GM19238 (cell line): ENCODE measurements at regions not wholly inside any gene's neighbourhood (a gene's known extent, or its start where the extent isn't known, plus 50 kb on each side); places are given as distances from the start of the nearest gene placed in this dataset.
"Not testable (repeated sequence)": the region's sequence is repeated elsewhere in the genome, so short reads cannot be mapped to it uniquely, and the experiment has no call there.

Source experiments
- DNase-seq: peaks from one replicate; pipeline ENCODE4 v3.0.0; 2011; ENCODE audit warnings: low spot score; ENCODE audit not compliant: insufficient read length

DNA sequence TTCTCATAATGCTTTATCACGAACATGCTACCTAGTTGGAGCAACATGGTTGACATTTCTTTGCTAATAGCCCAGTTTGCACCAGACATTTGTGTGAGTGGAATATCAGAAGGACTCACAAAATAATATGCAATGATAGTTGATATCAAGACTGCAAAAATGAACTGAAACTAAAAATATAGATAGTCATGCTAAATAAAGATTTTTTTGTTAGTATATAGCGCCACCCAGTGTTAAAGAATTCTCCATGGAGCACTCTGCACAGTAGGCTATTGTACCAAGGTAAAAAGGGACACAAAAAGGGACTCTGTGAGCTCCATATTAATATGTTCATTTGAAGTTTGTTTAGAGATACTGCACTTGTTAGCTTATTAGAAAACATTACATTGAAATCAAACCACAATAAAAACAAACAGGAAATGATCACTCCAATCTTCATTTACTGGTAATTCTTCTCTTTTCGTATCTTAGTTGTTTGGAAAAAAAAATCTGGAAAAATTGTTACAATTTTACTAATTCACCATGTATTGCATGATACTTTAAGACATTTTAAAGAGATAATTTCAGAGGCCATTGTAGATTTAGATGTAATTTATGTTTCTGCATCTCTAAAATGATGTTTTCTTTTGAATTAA is 1509.6 kb downstream of the ADGRL3 start:
- no peak for DNase-seq

DNA sequence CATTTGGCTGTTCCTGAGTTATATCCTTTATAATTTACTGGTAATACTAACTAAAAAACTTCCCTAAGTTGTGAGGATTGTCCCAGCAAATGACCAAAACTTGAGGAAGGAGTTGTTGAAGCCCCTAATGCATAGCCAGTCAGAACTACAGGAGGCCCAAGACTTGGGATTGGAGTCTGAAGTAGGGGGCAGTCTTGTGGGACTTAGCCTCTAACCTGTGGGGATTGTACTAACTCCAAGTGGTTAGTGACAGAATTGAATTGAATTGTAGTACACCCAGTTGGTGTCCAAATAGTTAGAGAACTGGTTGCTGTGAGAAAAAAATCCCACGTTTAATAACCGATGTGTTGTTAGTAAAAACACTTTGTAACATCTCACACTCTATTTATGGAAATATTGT is 1506.3 kb downstream of the ADGRL3 start:
- DNase-seq: no peak

DNA sequence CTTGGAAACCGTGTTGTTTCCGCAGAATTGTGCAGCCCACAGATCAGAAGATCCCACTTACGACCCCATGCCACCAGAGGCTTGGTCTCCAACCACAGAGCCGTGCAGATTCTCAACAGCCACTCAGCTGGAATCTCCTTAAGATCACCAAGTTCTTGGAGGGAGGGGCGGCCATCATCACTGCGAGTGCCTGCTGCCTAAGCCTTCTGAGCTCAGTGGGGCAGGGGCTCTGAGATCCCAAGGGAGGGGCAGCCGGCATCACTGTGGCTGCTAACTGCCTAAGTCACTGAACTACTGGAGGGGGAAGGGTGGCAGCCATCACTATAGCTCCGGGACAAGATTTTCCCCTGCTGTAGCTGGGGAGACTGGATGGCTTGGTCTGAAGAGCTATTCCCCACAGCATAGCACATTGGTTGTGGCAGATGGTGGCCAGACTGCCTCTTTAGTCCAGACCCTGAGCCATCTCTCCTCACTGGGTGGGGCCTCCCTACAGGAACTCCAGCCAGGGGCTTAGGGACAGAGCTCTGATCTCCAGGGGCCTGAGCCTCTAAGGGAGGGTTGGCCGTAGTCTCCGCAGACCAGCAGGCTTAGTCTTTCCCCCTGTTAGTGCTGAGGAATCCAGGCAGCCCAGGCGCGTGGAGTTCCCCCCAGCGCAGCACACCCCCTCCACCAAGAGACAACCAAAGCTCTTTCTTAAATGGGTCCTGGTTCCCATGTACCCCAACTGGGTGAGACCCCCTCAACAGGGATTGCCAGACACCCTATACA is 1483.9 kb downstream of the ADGRL3 start:
- no peak for DNase-seq

DNA sequence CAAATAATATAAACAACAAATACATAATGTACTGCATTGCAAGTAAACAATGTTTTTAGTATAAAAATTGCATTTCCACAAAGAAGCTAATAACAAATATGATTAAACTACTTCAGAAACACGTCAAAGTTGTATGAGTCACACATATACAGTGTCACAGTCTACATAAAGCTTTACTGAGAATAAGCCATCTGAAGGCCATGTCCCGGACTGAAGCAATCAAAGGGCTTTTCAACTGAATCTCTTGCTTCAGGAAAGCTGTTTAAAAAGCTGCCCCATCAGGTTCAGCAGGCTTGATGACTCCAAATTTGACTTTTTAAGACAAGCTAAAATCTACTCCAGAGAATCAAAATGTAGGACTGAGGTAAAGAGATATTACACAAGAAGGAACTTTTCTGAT is 1476.8 kb downstream of the ADGRL3 start:
- no peak for DNase-seq

DNA sequence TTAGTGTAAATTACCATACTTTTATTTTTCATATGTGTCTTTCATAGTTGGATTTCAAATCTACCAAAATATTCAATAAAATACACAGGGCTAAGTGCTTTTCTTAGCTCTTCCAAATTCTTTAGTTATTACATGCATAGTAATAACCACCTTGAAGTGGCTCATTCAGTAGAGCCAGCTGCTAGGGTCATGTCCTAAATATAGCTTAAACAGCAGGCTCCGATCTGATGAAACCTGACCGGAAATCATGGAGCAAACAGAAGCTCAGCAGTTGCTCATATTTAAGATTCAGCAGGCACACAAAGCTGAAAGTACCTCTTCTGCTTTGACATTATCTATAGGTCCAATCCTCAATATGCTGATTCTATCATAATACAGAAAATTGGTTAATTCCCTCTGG is 1470.4 kb downstream of the ADGRL3 start:
- no peak for DNase-seq

DNA sequence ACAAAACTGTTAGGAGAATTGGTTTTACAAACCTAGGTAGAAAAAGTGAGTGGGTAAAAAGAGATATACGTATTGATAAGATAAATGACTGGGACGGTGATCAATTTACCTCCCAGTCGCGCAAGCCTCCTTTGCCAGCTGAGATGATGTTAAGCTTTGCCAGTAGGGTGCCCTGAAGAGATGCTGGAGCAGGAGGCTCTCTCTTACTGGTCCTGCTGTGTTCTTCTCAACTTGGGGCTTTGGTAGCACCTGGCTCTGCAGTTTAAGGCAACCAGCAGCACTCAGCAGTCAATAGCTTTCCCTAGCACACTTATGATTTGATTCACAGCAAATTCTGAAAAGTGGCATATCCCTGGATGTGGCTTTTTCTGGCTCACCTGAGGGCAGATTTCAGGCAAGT is 1461.7 kb downstream of the ADGRL3 start:
- no peak for DNase-seq

DNA sequence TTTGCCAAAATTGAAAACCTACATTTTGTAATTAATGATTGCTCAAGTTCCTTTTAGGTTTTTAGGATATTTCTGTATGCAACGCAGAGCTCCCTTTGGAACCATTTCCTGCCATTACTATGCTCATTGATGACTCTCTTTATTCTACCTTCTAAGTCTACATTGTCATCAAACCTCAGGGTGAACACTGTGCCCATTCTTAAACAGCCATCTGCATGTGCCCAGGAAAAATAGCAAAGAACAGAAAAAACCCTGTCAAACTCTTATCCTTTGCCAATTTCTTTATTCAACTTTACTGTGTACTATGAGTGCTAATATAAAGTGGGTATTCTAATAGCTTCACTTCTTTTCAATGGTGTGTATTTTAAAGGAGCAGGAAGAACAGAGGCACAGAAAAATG is 1455.9 kb downstream of the ADGRL3 start:
- DNase-seq: no peak

DNA sequence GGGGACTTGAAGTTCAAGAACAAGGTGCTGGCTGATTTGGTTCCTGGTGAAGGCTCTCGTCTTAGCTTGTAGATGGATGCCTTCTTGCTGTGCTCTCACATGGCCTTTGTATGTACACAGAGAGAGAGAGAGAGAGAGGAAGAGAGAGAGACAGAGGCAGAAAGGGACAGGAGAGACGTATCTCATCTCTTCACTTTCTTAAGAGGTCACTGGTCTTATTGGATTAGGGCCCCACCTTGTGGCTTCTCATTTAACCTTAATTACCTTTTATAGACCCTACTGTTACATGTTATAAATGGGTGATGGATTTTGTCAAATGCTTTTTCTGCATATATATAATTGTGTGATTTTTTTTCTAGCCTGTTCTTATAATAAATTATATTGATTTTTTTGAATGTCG is 1444.2 kb downstream of the ADGRL3 start:
- no peak for DNase-seq

DNA sequence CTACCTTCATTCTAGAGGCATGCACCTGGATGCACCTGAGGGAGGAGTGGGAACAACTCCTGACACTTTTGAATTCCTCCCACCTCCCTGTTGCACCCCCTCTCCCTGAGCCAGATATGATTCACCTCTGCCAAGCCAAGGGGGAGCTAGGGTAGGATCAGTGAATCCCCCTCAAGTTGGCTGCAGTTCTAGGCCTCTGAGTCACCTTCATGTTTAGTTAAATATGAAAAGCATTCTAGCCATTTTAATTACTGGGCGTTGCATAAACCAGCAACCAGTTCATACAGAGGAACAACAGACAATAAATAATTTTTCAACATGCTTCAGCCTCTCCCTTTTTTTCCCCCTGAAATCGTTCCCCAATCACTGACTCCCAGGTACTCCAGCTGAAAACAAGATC is 1440.2 kb downstream of the ADGRL3 start:
- no peak for DNase-seq

DNA sequence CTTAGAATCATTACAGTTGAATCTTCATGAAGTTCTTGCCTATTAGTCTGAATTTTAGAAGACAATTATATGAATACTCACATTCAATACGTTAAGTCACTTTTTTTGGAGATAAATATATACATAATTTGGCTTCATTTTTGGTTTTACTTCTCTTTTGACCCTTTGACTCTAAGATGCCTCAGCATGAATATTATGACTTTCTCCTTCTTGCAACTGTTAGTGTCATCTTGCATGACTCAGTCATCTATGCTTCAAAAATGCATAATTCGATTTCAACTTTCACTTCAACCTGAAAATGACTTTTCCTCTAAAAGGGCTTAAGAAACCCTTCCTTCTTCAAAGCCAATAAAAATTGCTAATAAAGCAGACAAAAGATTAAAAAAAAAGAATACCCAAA is 1427.5 kb downstream of the ADGRL3 start:
- no peak for DNase-seq

DNA sequence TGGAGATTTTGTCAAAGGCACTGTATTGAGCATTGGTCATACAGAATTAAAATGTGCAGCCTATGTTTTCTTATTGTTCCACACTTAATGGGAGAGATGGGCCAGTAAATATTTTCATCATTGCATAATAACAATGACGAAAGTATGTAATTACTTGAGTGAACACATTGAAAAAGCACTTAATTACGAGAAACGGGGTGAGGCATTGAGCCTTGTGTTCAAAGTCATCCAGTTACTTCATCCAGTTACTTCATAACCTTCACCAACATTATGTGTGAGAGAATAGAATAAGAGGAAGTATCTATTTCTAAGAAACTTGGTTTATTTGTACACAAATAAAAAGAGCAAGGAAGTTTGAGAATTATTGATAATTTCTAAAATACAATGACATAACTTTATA is 1427.0 kb downstream of the ADGRL3 start:
- DNase-seq: no peak

DNA sequence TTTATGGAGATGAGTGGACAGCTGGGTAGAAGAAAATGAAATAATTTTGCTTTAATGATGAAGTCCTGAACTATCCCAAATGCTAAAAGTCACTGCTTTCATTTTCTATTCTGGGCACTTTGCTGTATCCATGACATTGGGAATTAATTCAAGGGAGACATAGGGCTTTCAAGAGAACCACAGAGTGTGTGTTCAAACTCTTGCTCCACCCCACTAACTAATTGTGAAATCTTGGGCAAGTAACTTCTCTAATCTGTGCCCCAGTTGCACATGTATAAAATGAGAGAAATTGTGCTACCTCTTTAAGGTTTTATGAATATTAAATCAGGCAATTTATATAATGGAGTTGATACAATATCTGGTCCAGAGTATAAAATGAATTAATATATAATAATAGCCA is 1422.0 kb downstream of the ADGRL3 start:
- DNase-seq: no peak

DNA sequence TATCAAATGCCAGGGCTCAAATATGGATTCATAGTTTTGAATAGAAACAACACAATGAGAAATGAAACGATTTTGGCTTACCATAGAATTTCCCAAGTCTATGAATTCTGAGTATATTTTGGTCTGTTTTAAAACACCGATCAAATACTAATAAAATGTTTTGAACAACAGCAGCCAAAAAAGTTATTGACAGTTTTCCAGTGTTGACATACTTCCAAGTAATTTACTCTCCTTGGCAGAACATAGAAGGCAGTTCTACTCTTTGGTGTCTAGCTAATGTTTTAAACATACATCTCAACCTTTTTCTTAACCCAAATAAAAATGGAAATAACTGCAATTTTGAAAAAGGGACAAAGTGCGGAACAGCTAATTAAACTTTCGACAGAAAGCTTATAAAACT is 1419.8 kb downstream of the ADGRL3 start:
- no peak for DNase-seq

DNA sequence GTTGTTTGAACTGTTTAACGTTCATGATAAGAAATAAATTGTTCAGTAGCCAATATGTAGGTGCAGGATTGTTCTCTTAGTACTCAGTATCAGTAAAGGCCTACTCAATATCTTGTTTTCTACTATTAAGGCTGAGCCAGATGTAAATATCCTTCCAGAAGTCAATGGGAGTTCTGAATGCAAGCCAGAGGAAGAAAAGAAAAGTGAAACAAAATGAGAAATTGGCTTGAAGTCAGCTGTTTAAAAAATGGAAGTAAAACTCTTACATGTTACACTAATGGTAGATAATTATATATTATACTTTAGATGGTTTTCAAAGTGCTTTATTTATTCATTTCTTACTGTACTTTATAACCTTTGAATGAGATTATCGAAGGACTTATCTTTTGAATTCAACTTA is 1417.9 kb downstream of the ADGRL3 start:
- DNase-seq: no peak

DNA sequence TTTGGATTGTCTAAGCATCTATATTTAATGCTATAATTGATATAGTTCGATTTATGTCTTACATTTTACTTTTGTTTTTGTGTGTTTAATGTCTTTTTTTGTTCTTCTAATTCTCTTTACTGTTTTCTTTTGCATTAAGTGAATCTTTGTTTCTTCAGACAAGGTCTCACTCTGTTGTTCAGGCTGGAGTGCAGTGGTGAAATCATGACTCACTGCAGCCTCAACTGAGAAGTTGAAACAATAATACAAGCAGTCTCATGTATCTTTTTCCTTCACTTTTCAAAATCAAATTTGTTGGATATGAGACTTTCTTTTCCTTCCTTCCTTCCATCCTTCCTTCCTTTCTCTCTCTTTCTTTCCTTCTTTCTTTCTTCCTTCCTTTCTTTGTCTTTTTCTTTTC is 1401.6 kb downstream of the ADGRL3 start:
- DNase-seq: no peak

DNA sequence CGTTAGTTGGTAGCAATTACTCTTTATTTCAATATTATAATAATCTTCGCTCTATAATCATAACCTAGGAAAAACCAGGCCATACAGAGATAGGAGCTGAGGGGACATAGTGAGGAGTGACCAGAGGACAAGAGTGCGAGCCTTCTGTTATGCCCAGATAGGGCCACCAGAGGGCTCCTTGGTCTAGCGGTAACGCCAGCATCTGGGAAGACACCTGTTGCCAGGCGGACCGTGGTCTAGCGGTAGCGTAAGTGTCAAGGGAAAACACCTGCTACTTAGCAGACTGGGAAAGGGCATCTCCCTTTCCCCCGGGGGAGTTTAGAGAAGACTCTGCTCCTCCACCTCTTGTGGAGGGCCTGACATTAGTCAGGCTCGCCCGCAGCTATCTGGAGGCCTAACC is 1395.1 kb downstream of the ADGRL3 start:
- not testable (repeated sequence) for DNase-seq

DNA sequence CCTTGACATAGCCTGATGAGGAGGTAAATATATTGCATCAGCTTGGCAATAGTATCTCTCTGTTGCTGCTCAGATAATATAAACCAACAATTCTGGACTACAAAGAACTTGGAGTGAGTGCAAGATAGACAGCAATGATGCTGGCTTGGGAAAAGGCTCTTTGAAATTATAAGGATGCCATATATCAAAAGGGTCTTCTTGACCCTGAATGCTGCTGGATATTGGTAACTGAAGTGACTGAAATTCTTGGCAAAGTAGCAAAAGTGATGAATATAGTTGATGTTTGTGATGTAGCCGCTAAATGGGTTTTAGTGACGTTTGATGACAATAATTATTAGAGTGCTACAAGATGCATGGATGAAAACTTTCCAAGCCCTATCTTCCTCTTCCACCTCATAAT is 1391.6 kb downstream of the ADGRL3 start:
- no peak for DNase-seq

DNA sequence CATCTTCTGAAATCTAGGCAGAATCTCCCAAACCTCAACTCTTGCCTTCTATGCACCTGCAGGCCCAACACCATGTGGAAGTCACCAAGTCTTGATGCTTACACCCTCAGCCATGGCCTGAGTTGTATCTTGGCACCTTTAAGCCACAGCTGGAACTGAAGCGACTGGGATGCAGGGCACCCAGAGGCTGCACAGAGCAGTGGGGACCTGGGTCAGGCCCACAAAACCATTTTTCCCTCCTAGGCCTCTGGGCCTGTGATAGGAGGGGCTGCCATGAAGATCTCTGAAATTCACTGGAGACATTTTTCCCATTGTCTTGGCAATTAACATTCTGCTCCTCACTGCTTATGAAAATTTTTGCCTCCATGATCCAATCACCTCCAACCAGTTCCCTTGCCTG is 1388.5 kb downstream of the ADGRL3 start:
- no peak for DNase-seq

DNA sequence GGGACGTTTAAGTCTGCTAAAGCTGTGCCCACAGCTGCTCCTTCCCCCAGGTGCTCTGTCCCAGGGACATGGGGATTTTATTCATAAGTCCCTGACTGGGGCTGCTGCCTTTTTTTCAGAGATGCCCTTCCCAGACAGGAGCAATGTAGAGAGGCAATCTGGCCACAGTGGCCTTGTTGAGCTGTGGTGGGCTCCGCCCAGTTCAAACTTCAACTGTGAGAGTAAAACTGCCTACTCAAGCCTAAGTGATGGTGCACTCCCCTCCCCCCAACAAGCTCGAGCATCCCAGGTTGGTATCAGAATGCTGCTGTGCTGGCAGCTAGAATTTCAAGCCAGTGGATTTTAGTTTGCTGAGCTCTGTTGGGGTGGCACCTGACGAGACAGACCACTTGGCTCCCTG is 1371.4 kb downstream of the ADGRL3 start:
- no peak for DNase-seq

DNA sequence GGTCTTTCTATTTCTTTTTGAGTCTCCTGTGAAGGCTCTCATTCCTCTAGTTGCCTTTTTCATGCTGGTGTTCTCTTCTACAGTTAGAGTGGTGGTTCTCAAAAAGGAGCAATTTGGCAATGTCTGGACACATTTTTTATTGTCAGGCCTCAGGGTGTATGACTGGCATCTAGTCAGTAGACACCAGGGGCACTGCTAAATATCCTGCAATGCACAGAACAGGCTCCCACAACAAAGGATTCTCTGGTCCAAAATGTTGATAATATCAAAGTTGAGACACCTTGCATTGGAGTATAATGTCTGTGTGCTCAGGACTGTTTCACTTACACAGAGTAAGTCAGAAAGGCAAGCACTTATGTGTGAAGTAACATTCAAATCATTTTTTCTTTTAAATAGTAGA is 1360.7 kb downstream of the ADGRL3 start:
- DNase-seq: no peak

DNA sequence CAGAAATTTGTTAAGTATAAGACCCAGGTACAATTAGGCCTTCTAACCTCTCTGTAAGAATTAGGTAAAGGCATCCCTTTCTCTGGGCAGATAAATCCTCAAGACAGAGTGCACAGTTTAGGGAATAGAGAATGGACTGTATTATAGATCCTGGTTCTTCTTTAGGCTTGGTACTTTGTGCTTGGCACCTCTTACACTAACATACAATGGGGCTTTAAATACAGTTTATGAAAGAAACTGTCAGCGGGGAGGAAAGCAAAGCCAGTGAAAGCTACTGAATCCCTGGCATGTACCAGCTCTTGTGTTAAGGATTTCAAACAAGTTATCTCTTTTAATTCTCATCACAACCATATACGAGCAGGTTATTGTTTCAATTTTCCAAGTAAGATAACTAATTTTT is 1350.0 kb downstream of the ADGRL3 start:
- DNase-seq: no peak

DNA sequence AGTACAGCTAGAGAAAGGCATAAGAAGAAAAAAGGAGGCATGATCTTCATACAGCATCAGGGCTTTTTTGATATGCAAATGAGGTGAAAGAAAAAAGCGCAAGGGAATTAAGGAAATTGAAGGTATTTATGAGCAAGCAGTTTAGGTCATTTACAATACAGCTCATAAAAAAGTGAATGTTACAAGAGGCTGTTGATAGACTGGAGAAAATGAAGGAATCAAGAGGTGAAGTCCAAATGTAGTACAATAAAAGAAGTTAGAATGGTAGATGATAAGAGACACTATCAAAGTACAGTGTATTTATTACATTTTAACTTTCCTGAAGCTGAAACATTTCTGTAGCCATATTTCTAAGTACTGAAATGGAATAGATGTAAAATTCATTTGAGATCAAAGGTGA is 1349.5 kb downstream of the ADGRL3 start:
- DNase-seq: no peak

DNA sequence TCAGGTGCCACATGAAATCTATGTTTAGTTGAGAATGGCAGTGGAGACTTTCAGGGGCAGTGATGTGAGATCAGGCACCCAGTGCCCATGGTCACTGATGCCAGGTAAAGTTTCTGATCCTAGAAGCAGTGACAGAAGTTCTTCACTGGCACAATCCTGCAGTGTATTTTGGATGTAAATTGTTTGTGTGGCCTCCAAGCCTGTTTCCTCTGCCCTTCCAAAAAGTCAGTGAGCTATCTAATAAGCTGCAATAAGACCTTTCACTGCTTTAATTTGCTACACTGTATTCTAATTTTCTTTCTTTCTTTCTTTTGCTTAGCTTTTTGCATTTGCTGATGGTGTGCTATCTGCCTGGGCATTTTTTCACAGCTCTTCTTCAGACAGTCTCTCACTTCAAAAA is 1348.6 kb downstream of the ADGRL3 start:
- DNase-seq: no peak
